Heart left ventricle (tissue), 13 donors: ENCODE measurements at regions not wholly inside any gene's neighbourhood (a gene's known extent, or its start where the extent isn't known, plus 50 kb on each side); places are given as distances from the start of the nearest gene placed in this dataset.

Experiments used
- CTCF ChIP-seq, 12 donors: fragments of 200-600 bp; sonication (generic) in 4 of 12; IDR thresholded peaks; one replicate each; pipeline versions ENCODE4 v1.5.0 to v1.8.0; 2018 to 2022; ENCODE audit warnings: antibody characterized with exemption in 12 of 12, mild to moderate bottlenecking in 5 of 12
- POLR2A ChIP-seq, 2 donors: fragments of 450-650 bp; IDR thresholded peaks; one replicate each; pipeline ENCODE4 v1.6.1; 2017; ENCODE audit warnings: antibody characterized with exemption in 2 of 2, mild to moderate bottlenecking in 2 of 2, moderate library complexity in 2 of 2
- donor health status: ischemic (EF 13 %, LVEDD 7.1; RV severe dilation, severe dysfunction).
- donor health status: DM: no; HTN: yes; CAD: no.
- donor health status: DM: no; HTN: no; CAD: no.
- donor health status: ischemic (EF 25% LVEDD 6.9; RV normal size, moderate dysfunction).
- donor health status: ischemic (EF 25% LVEDD 5.7; RV mildly dilated, moderate dysfunction).
- donor health status: ischemic (EF 35%, LVEDD 5.7; RV mildly dilated, moderate dysfunction).
- donor health status: nonischemic (EF 11% LVEDD 7.7; RV severe dilation, severe dysfunction).
- donor health status: DM: yes; HTN: yes; CAD: no.
- donor health status: PGD.
- donor health status: ischemic (EF 29% LVEDD 5.4; RV normal size, mild dysfunction).
- donor health status: nonischemic (EF 23%, LVEDD 6.1; RV moderate dilation, normal function).

- TF ChIP-seq POLR2A (IDR thresholded peaks at IDR 0.05) (no peak), CTCF (IDR thresholded peaks at IDR 0.05) (no peak)
Measured at GRCh38 chr2:150759531-150759930, 272.1 kb upstream of the RND3 start.
